ENCODE measurements at regions not wholly inside any gene's neighbourhood (a gene's known extent, or its start where the extent isn't known, plus 50 kb on each side); places are given as distances from the start of the nearest gene placed in this dataset.
"Not testable (repeated sequence)": the region's sequence is repeated elsewhere in the genome, so short reads cannot be mapped to it uniquely, and the experiment has no call there.

DNA sequence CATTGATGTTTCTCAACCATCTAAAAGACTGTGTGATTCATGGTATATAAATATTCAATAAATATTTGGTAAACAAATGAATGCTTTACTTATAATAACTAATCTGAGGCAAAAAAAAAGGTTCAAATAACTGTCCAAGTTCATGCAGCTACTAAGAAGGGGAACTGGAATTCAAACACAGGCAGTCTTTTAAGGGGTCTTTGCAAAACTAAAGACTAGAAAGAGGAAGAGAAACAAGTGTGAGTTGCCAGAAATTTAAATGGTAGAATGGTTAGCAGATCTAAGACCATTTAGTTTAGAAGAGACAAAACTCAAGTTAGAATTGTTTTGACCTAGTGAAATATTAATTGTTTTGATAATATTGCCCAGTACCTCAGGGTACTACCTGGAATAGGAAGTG lies 642.0 kb upstream of the LRRN3 start:
- Histone ChIP-seq H3K27ac (no peak overlapping the region), H3K27me3 (no peaks in the 10 kb centered on the region), H3K36me3 (replicated peaks in 1 of 2; ENCODE audit: insufficient read depth in 1 of 2, low read depth in 2 of 2) (no peaks in the 10 kb centered on the region), H3K9me3 (no peaks in the 10 kb centered on the region), H3K4me1 (no peaks in the 10 kb centered on the region), H3K4me3 (no peak overlapping the region)
- ATAC-seq (no peak), DNase-seq (no peak)
- intact Hi-C loops (cut with DNase I) = no loop called here
- TF ChIP-seq POLR2A (IDR thresholded peaks at IDR 0.05) = no peak
- TF ChIP-seq CTCF (IDR thresholded peaks at IDR 0.05) = no peak

GRCh38 chr7:110454713-110455112 lies 636.2 kb upstream of the LRRN3 start:
- no peak for DNase-seq
- H3K27ac ChIP-seq = no peak overlapping the region
- TF ChIP-seq POLR2A (IDR thresholded peaks at IDR 0.05) (no peak), CTCF (IDR thresholded peaks at IDR 0.05) (no peak)
- intact Hi-C loops (cut with DNase I) = no loop called here
- WGBS, 2 donors = 64 to 75% methylated on average over 3 of the region's 3 CpGs
- H3K27me3 ChIP-seq = no peaks in the 10 kb centered on the region
- no peaks in the 10 kb centered on the region for H3K4me1 ChIP-seq
- no peak for ATAC-seq
- H3K9me3 ChIP-seq = no peaks in the 10 kb centered on the region
- no peaks in the 10 kb centered on the region for H3K36me3 ChIP-seq (replicated peaks in 1 of 2; ENCODE audit: insufficient read depth in 1 of 2, low read depth in 2 of 2)
- no peak overlapping the region for H3K4me3 ChIP-seq

DNA sequence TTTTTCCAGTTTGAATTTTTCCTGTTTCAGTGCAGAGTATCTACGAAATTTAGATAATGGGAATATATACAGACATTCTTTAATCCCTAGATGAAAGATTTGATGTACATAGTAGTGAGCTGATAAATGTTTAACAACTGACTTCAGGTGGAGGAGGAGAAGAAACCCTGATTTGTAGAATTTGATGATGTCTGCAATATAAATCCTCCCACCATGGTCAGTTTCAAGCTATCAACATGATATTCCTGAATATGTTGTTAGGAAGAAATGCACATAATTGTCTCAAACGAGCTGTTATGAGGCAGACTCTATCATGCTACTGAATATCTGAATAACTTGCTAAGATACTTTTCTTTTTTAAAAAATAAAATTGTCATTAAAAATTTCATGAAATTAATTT lies 629.3 kb upstream of the LRRN3 start:
- DNase-seq (no peak), ATAC-seq (no peak)
- WGBS, 2 donors = 38 to 50% methylated on average over 2 of the region's 2 CpGs
- intact Hi-C loops (cut with DNase I) = no loop called here
- TF ChIP-seq CTCF (IDR thresholded peaks at IDR 0.05) = no peak
- no peaks in the 10 kb centered on the region for H3K36me3 ChIP-seq (replicated peaks in 1 of 2; ENCODE audit: insufficient read depth in 1 of 2, low read depth in 2 of 2)
- no peak overlapping the region for H3K27ac ChIP-seq
- H3K27me3 ChIP-seq = no peaks in the 10 kb centered on the region
- H3K4me1 ChIP-seq = no peaks in the 10 kb centered on the region
- no peak overlapping the region for H3K4me3 ChIP-seq
- H3K9me3 ChIP-seq = no peaks in the 10 kb centered on the region

GRCh38 chr7:110470420-110470819 lies 620.5 kb upstream of the LRRN3 start:
- no peak for TF ChIP-seq POLR2A (IDR thresholded peaks at IDR 0.05)
- TF ChIP-seq CTCF (IDR thresholded peaks at IDR 0.05) = no peak
- ATAC-seq (no peak), DNase-seq (no peak)
- Histone ChIP-seq H3K4me3 (no peak overlapping the region), H3K27ac (no peak overlapping the region), H3K27me3 (no peaks in the 10 kb centered on the region), H3K36me3 (replicated peaks in 1 of 2; ENCODE audit: insufficient read depth in 1 of 2, low read depth in 2 of 2) (no peaks in the 10 kb centered on the region), H3K4me1 (no peaks in the 10 kb centered on the region), H3K9me3 (no peaks in the 10 kb centered on the region)
- intact Hi-C loops (cut with DNase I) = no loop called here

GRCh38 chr7:110472419-110472818 lies 618.5 kb upstream of the LRRN3 start:
- WGBS, 2 donors = 77 to 80% methylated on average over 7 of the region's 7 CpGs
- ATAC-seq; DNase-seq; H3K9me3 ChIP-seq; H3K27me3 ChIP-seq; H3K4me1 ChIP-seq; H3K36me3 ChIP-seq (replicated peaks in 1 of 2; ENCODE audit: insufficient read depth in 1 of 2, low read depth in 2 of 2); H3K27ac ChIP-seq; intact Hi-C loops (cut with DNase I); H3K4me3 ChIP-seq: not testable (repeated sequence)

Measured in body of pancreas (tissue), 4 donors.